HEK293 (cell line): ENCODE measurements at regions not wholly inside any gene's neighbourhood (a gene's known extent, or its start where the extent isn't known, plus 50 kb on each side); places are given as distances from the start of the nearest gene placed in this dataset.

Experiments
- CTCF ChIP-seq: fragments of 450-650 bp; formaldehyde crosslinking; IDR thresholded peaks from 2 replicates; pipeline ENCODE4 v1.5.1; 2016; ENCODE audit warnings: missing biosample characterization, missing genetic modification characterization
- PATZ1 ChIP-seq: fragments of 450-650 bp; formaldehyde crosslinking; IDR thresholded peaks from 2 replicates; pipeline ENCODE4 v1.5.1; 2016; ENCODE audit warnings: missing biosample characterization, missing genetic modification characterization
- PBX3 ChIP-seq: sonication (generic); formaldehyde crosslinking; IDR thresholded peaks from 2 replicates; pipeline ENCODE4 v1.8.1; 2022; ENCODE audit warnings: mild to moderate bottlenecking, moderate library complexity, missing genetic modification reagents
- REST ChIP-seq: fragments of 450-650 bp; formaldehyde crosslinking; IDR thresholded peaks from 2 replicates; pipeline ENCODE4 v1.5.1; 2016; ENCODE audit warnings: missing biosample characterization, missing genetic modification characterization
- ZBTB8A ChIP-seq: fragments of 450-650 bp; formaldehyde crosslinking; IDR thresholded peaks from 2 replicates; pipeline ENCODE4 v1.5.1; 2016; ENCODE audit warnings: missing biosample characterization, missing genetic modification characterization
- ZNF10 ChIP-seq: fragments of 450-650 bp; formaldehyde crosslinking; IDR thresholded peaks from 2 replicates; pipeline ENCODE4 v1.5.1; 2017; ENCODE audit warnings: missing biosample characterization, missing genetic modification characterization
- ZNF16 ChIP-seq: fragments of 450-650 bp; formaldehyde crosslinking; IDR thresholded peaks from 2 replicates; pipeline ENCODE4 v1.5.1; 2016; ENCODE audit warnings: low read depth, missing biosample characterization, missing genetic modification characterization
- ZNF274 ChIP-seq, 2 experiments: fragments of 200-500 bp in 1 of 2; fragments of 450-650 bp in 1 of 2; sonication (Bioruptor generic) in 1 of 2; formaldehyde crosslinking in 1 of 2; IDR thresholded peaks; 2 replicates each; pipeline versions ENCODE4 v1.5.1 to v1.6.1; 2014 to 2016; ENCODE audit warnings: borderline replicate concordance in 1 of 2, inconsistent platforms in 1 of 2, low read length in 1 of 2, missing biosample characterization in 1 of 2, missing genetic modification characterization in 1 of 2
- ZNF350 ChIP-seq: fragments of 450-650 bp; formaldehyde crosslinking; IDR thresholded peaks from 2 replicates; pipeline ENCODE4 v1.5.0; 2017; ENCODE audit warnings: missing biosample characterization, mild to moderate bottlenecking, missing genetic modification characterization
- ZNF354C ChIP-seq: fragments of 450-650 bp; formaldehyde crosslinking; IDR thresholded peaks from 2 replicates; pipeline ENCODE4 v1.5.1; 2016; ENCODE audit warnings: missing biosample characterization, missing genetic modification characterization, low read depth, borderline replicate concordance
- ZNF37A ChIP-seq: fragments of 450-650 bp; IDR thresholded peaks from 2 replicates; pipeline ENCODE4 v1.5.1; 2018; ENCODE audit warnings: missing biosample characterization, missing genetic modification characterization
- ZNF501 ChIP-seq: fragments of 450-650 bp; formaldehyde crosslinking; IDR thresholded peaks from 2 replicates; pipeline ENCODE4 v1.5.1; 2016; ENCODE audit warnings: missing biosample characterization, missing genetic modification characterization
- ZNF513 ChIP-seq: fragments of 450-650 bp; IDR thresholded peaks from 2 replicates; pipeline ENCODE4 v1.5.1; 2018; ENCODE audit warnings: missing biosample characterization, missing genetic modification characterization
- ZNF777 ChIP-seq: fragments of 450-650 bp; formaldehyde crosslinking; IDR thresholded peaks from 2 replicates; pipeline ENCODE4 v1.5.1; 2017; ENCODE audit warnings: missing biosample characterization, missing genetic modification characterization, borderline replicate concordance

- TF ChIP-seq REST = no peak
- TF ChIP-seq CTCF (tag by site-specific recombination) = no peak
- no peak for TF ChIP-seq ZNF777
- TF ChIP-seq ZNF354C = no peak
- no peak for TF ChIP-seq ZNF37A (tag by site-specific recombination)
- no peak for TF ChIP-seq PATZ1 (tag by site-specific recombination)
- TF ChIP-seq ZNF10 (tag by site-specific recombination) = no peak
- no peak for TF ChIP-seq ZBTB8A (tag by site-specific recombination)
- TF ChIP-seq ZNF350 (tag by site-specific recombination) = no peak
- no peak for TF ChIP-seq ZNF501
- no peak for TF ChIP-seq ZNF16
- TF ChIP-seq PBX3 (CRISPR knock-in tag) = no peak
- TF ChIP-seq ZNF274 (IDR thresholded peaks at IDR 0.05; ENCODE audit: low read length) = no peak
- no peak for TF ChIP-seq ZNF274 (tag by site-specific recombination; IDR thresholded peaks at IDR 0.05; ENCODE audit: borderline replicate concordance)
- no peak for TF ChIP-seq ZNF513 (tag by site-specific recombination)
Measured at GRCh38 chr3:81868597-81868996, 107.2 kb upstream of the GBE1 start.
